Lower leg skin (tissue), 3 donors: ENCODE measurements at regions not wholly inside any gene's neighbourhood (a gene's known extent, or its start where the extent isn't known, plus 50 kb on each side); places are given as distances from the start of the nearest gene placed in this dataset.

ENCODE experiments used
- CTCF ChIP-seq, 3 donors: fragments of 450-650 bp; IDR thresholded peaks; one replicate each; pipeline ENCODE4 v1.5.1; 2016; ENCODE audit warnings: antibody characterized with exemption in 3 of 3, mild to moderate bottlenecking in 3 of 3, moderate library complexity in 2 of 3
- POLR2A ChIP-seq, 2 donors: fragments of 450-650 bp; IDR thresholded peaks; one replicate each; pipeline ENCODE4 v1.6.1; 2016 to 2017; ENCODE audit warnings: antibody characterized with exemption in 2 of 2, mild to moderate bottlenecking in 1 of 2, moderate library complexity in 1 of 2

GRCh38 chr6:144844596-144844995 is 559.5 kb downstream of the UTRN start:
- TF ChIP-seq CTCF (IDR thresholded peaks at IDR 0.05) (no peak), POLR2A (IDR thresholded peaks at IDR 0.05) (no peak)
